ENCODE measurements at regions not wholly inside any gene's neighbourhood (a gene's known extent, or its start where the extent isn't known, plus 50 kb on each side); places are given as distances from the start of the nearest gene placed in this dataset.

GRCh38 chr2:104279646-104280045 lies 574.3 kb upstream of the POU3F3 start:
- Histone ChIP-seq H3K9me3 (ENCODE audit: low read length) (no peaks in the 10 kb centered on the region), H3K27ac (ENCODE audit: extremely low read length, insufficient read depth, low read length) (no peak overlapping the region), H4K20me1 (ENCODE audit: insufficient read depth, low read length) (no peaks in the 10 kb centered on the region), H3K4me3 (replicated peaks in 1 of 3; ENCODE audit: insufficient read depth in 1 of 3, low read depth in 2 of 3, low read length in 3 of 3) (no peak overlapping the region), H3K4me2 (ENCODE audit: low read depth, low read length) (no peak overlapping the region), H2AFZ (ENCODE audit: low read length) (no peak overlapping the region), H3K36me3 (replicated peaks in 1 of 2; ENCODE audit: control insufficient read depth in 1 of 2, insufficient read depth in 2 of 2, low read length in 2 of 2) (no peaks in the 10 kb centered on the region), H3K27me3 (ENCODE audit: control insufficient read depth in 1 of 2, insufficient read depth in 2 of 2, low read length in 2 of 2) (no peaks in the 10 kb centered on the region), H3K79me2 (ENCODE audit: insufficient read depth, low read length) (no peaks in the 10 kb centered on the region), H3K4me1 (ENCODE audit: insufficient read depth, low read length) (no peaks in the 10 kb centered on the region), H3K9ac (ENCODE audit: insufficient read depth, low read depth, low read length) (no peak overlapping the region)
- no peak for ATAC-seq
- ChIA-PET CTCF (ENCODE audit: low intra/inter-chr PET ratio, low total read pairs) (no interaction called here), POLR2A (no interaction called here)
- in situ Hi-C loops (cut with HindIII; ENCODE audit: extremely low pct_ligation_motif_present, low pct_unique_long_range_greater_than_20kb) (no loop called here), intact Hi-C loops (cut with micrococcal nuclease; ENCODE audit: unreplicated experiment) (no loop called here)
- FAIRE-seq: no peak
- 2% methylated on average over 1 of the region's 1 CpG for WGBS (ENCODE audit: low lambda C conversion rate)
- no TSS peak for BruUV-seq (replicated peaks)
- no peak for DNase-seq (ENCODE audit: low spot score)
- TF ChIP-seq E2F1 (CRISPR knock-in tag; IDR thresholded peaks at IDR 0.05): no peak
- TF ChIP-seq ZNF790 (CRISPR knock-in tag; IDR thresholded peaks at IDR 0.05; ENCODE audit: borderline replicate concordance): no peak
- no peak for TF ChIP-seq PITX1 (CRISPR knock-in tag; IDR thresholded peaks at IDR 0.05)
- TF ChIP-seq MEF2D (CRISPR knock-in tag; IDR thresholded peaks at IDR 0.05): no peak
- TF ChIP-seq LBX2 (CRISPR knock-in tag; IDR thresholded peaks at IDR 0.05; ENCODE audit: borderline replicate concordance): no peak
- TF ChIP-seq FLYWCH1 (CRISPR knock-in tag; IDR thresholded peaks at IDR 0.05): no peak
- no peak for TF ChIP-seq ARID3A (IDR thresholded peaks at IDR 0.05; ENCODE audit: low read depth, low read length)
- TF ChIP-seq CBFB (CRISPR knock-in tag; IDR thresholded peaks at IDR 0.05): no peak
- no peak for TF ChIP-seq TEF (CRISPR knock-in tag; IDR thresholded peaks at IDR 0.05)
- TF ChIP-seq MTERF4 (CRISPR knock-in tag; IDR thresholded peaks at IDR 0.05): no peak
- no peak for TF ChIP-seq SMAD9 (CRISPR knock-in tag; IDR thresholded peaks at IDR 0.05)
- no peak for TF ChIP-seq KLF15 (CRISPR knock-in tag; IDR thresholded peaks at IDR 0.05; ENCODE audit: borderline replicate concordance)
- TF ChIP-seq ZNF251 (CRISPR knock-in tag; IDR thresholded peaks at IDR 0.05): no peak
- no peak for TF ChIP-seq KLF11 (CRISPR knock-in tag; IDR thresholded peaks at IDR 0.05)

Measured in HepG2 (cell line).